HEK293 (cell line): ENCODE measurements at regions not wholly inside any gene's neighbourhood (a gene's known extent, or its start where the extent isn't known, plus 50 kb on each side); places are given as distances from the start of the nearest gene placed in this dataset.

Experiments used
- CTCF ChIP-seq: fragments of 450-650 bp; formaldehyde crosslinking; IDR thresholded peaks from 2 replicates; pipeline ENCODE4 v1.5.1; 2016; ENCODE audit warnings: missing biosample characterization, missing genetic modification characterization
- ZNF391 ChIP-seq: fragments of 450-650 bp; formaldehyde crosslinking; IDR thresholded peaks from 2 replicates; pipeline ENCODE4 v1.5.1; 2016; ENCODE audit warnings: low read depth, missing biosample characterization, missing genetic modification characterization, borderline replicate concordance
- ZNF621 ChIP-seq: fragments of 450-650 bp; formaldehyde crosslinking; IDR thresholded peaks from 2 replicates; pipeline ENCODE4 v1.5.1; 2017; ENCODE audit warnings: missing biosample characterization, missing genetic modification characterization
- ZNF76 ChIP-seq: fragments of 450-650 bp; formaldehyde crosslinking; IDR thresholded peaks from 2 replicates; pipeline ENCODE4; 2016; ENCODE audit warnings: low read depth, missing biosample characterization, missing genetic modification characterization, borderline replicate concordance
- ZNF830 ChIP-seq: fragments of 450-650 bp; IDR thresholded peaks from 2 replicates; pipeline ENCODE4 v1.5.0; 2018; ENCODE audit warnings: missing biosample characterization, missing genetic modification characterization, low read depth, mild to moderate bottlenecking, moderate library complexity
- ZSCAN30 ChIP-seq: fragments of 450-650 bp; IDR thresholded peaks from 2 replicates; pipeline ENCODE4 v1.5.1; 2018; ENCODE audit warnings: missing biosample characterization, mild to moderate bottlenecking, missing genetic modification characterization, moderate library complexity

DNA sequence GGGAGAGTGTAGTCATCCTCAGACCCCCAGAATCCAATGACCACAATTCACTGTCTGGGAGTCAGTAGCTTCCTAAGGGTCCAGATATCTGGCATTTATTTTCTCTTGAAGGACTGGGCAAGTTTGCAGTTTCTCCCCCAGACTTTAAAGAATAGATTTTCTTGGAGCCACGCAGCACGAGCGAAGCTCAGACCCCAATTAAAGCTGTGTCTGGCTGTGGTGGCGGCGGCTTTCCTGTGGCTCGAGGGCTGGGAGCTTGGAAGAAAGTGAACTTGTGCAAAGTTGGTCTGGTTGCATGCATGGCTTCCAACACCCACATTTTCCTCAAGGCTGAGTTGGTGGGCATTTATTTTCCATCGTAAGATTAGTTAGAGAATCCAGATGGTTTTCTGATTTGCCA is 105.0 kb downstream of the ACKR3 start:
- TF ChIP-seq CTCF (tag by site-specific recombination) (no peak), ZNF621 (tag by site-specific recombination) (no peak), ZNF830 (tag by site-specific recombination) (no peak), ZSCAN30 (tag by site-specific recombination) (no peak), ZNF391 (tag by site-specific recombination) (no peak), ZNF76 (tag by site-specific recombination) (no peak)
